ENCODE measurements at regions not wholly inside any gene's neighbourhood (a gene's known extent, or its start where the extent isn't known, plus 50 kb on each side); places are given as distances from the start of the nearest gene placed in this dataset.
A peak's percentile ranks its signal among the peaks of the same experiment; 100 is the strongest.
"Not testable (repeated sequence)": the region's sequence is repeated elsewhere in the genome, so short reads cannot be mapped to it uniquely, and the experiment has no call there.

GRCh38 chr21:32930673-32931072, 95.1 kb upstream of the OLIG2 start:
- Histone ChIP-seq H3K4me1 (no peaks in the 10 kb centered on the region), H3K9me3 (peaks cover 0 to 5% (median under 1%) of the 10 kb centered on the region in 4 donors), H3K36me3 (no peaks in the 10 kb centered on the region), H3K27ac (no peak overlapping the region), H3K27me3 (no peaks in the 10 kb centered on the region), H3K4me3 (no peak overlapping the region)
- TF ChIP-seq CTCF (IDR thresholded peaks at IDR 0.05) (no peak), EP300 (IDR thresholded peaks at IDR 0.05) (no peak), POLR2A (IDR thresholded peaks at IDR 0.05) (no peak)
- DNase-seq (ENCODE audit: low spot score in 2 of 2): no peak
- WGBS, 2 donors: 73 to 78% methylated on average over 8 of the region's 8 CpGs

GRCh38 chr21:32934068-32934467, 91.7 kb upstream of the OLIG2 start:
- not testable (repeated sequence) for DNase-seq (ENCODE audit: low spot score in 2 of 2); H3K36me3 ChIP-seq; H3K27ac ChIP-seq; H3K27me3 ChIP-seq; H3K9me3 ChIP-seq; H3K4me1 ChIP-seq; H3K4me3 ChIP-seq
- 93% methylated on average over 14 of the region's 14 CpGs for WGBS, 2 donors

- no peak for DNase-seq (ENCODE audit: low spot score in 2 of 2)
- Histone ChIP-seq H3K9me3 (no peaks in the 10 kb centered on the region), H3K4me1 (no peaks in the 10 kb centered on the region), H3K27ac (no peak overlapping the region), H3K4me3 (no peak overlapping the region), H3K36me3 (no peaks in the 10 kb centered on the region), H3K27me3 (no peaks in the 10 kb centered on the region)
- WGBS, 2 donors: 64 to 87% methylated on average over 3 of the region's 3 CpGs
- TF ChIP-seq EP300 (IDR thresholded peaks at IDR 0.05) (no peak), POLR2A (IDR thresholded peaks at IDR 0.05) (no peak), CTCF (IDR thresholded peaks at IDR 0.05) (no peak)
Observed at GRCh38 chr21:32934829-32935228, 90.9 kb upstream of the OLIG2 start.

GRCh38 chr21:32940079-32941014, 85.4 kb upstream of the OLIG2 start:
- no peak overlapping the region for H3K4me3 ChIP-seq
- H3K27ac ChIP-seq: no peak overlapping the region
- no peaks in the 10 kb centered on the region for H3K9me3 ChIP-seq
- H3K27me3 ChIP-seq: no peaks in the 10 kb centered on the region
- H3K4me1 ChIP-seq: no peaks in the 10 kb centered on the region
- no peak for TF ChIP-seq POLR2A (IDR thresholded peaks at IDR 0.05)
- peak; percentile 56 to 71 (median 67) for TF ChIP-seq CTCF (IDR thresholded peaks at IDR 0.05)
- no peaks in the 10 kb centered on the region for H3K36me3 ChIP-seq
- peak in 1 of 2 donors; percentile 13 for DNase-seq (ENCODE audit: low spot score in 2 of 2)
- 53 to 55% methylated on average over 23 of the region's 23 CpGs for WGBS, 2 donors

GRCh38 chr21:32941263-32941662, 84.5 kb upstream of the OLIG2 start:
- 81 to 91% methylated on average over 2 of the region's 2 CpGs for WGBS, 2 donors
- Histone ChIP-seq H3K27me3 (no peaks in the 10 kb centered on the region), H3K4me1 (no peaks in the 10 kb centered on the region), H3K4me3 (no peak overlapping the region), H3K36me3 (no peaks in the 10 kb centered on the region), H3K27ac (no peak overlapping the region), H3K9me3 (no peaks in the 10 kb centered on the region)
- no peak for TF ChIP-seq CTCF (IDR thresholded peaks at IDR 0.05)
- no peak for TF ChIP-seq EP300 (IDR thresholded peaks at IDR 0.05)
- TF ChIP-seq POLR2A (IDR thresholded peaks at IDR 0.05): no peak
- no peak for DNase-seq (ENCODE audit: low spot score in 2 of 2)
